ENCODE measurements at regions not wholly inside any gene's neighbourhood (a gene's known extent, or its start where the extent isn't known, plus 50 kb on each side); places are given as distances from the start of the nearest gene placed in this dataset.

GRCh38 chr1:98048751-98049325 lies 128.0 kb upstream of the DPYD start:
- H3K4me3 ChIP-seq (ENCODE audit: low read depth, low read length): peak overlapping the region; percentile 54
- TF ChIP-seq CTCF (IDR thresholded peaks at IDR 0.05; ENCODE audit: low read depth, low read length): no peak

- H3K4me3 ChIP-seq (ENCODE audit: low read depth, low read length): peak overlapping the region; percentile 54
Observed at GRCh38 chr1:98048244-98048643, 127.4 kb upstream of the DPYD start.

GRCh38 chr1:98047171-98047570 lies 126.3 kb upstream of the DPYD start:
- H3K4me3 ChIP-seq (ENCODE audit: low read depth, low read length): no peak overlapping the region
- no peak for TF ChIP-seq CTCF (IDR thresholded peaks at IDR 0.05; ENCODE audit: low read depth, low read length)

More at GRCh38 chr1:98048244-98048643, 127.4 kb upstream of the DPYD start:
- no peak for TF ChIP-seq CTCF (IDR thresholded peaks at IDR 0.05; ENCODE audit: low read depth, low read length)

GRCh38 chr1:98045767-98046641 lies 125.2 kb upstream of the DPYD start:
- TF ChIP-seq CTCF (IDR thresholded peaks at IDR 0.05; ENCODE audit: low read depth, low read length): no peak
- peak overlapping the region; percentile 71 for H3K4me3 ChIP-seq (ENCODE audit: low read depth, low read length)

- peak overlapping the region; percentile 71 for H3K4me3 ChIP-seq (ENCODE audit: low read depth, low read length)
- no peak for TF ChIP-seq CTCF (IDR thresholded peaks at IDR 0.05; ENCODE audit: low read depth, low read length)
Observed at GRCh38 chr1:98045211-98045766, 124.5 kb upstream of the DPYD start.

GRCh38 chr1:98044766-98045165 lies 123.9 kb upstream of the DPYD start:
- TF ChIP-seq CTCF (IDR thresholded peaks at IDR 0.05; ENCODE audit: low read depth, low read length): no peak
- peak overlapping the region; percentile 71 for H3K4me3 ChIP-seq (ENCODE audit: low read depth, low read length)

Measured in WI38 (cell line).